ENCODE measurements at regions not wholly inside any gene's neighbourhood (a gene's known extent, or its start where the extent isn't known, plus 50 kb on each side); places are given as distances from the start of the nearest gene placed in this dataset.

- Mint-ChIP-seq H3K27ac (no peak overlapping the region), H3K4me3 (no peak overlapping the region), H3K36me3 (no peaks in the 10 kb centered on the region), H3K4me1 (no peaks in the 10 kb centered on the region), H3K27me3 (no peaks in the 10 kb centered on the region), H3K9me3 (peaks cover 10 to 47% (median 21%) of the 10 kb centered on the region in 5 donors)
- no peaks in the 10 kb centered on the region for H3K4me1 ChIP-seq (ENCODE audit: insufficient read depth, low read length)
- H3K27me3 ChIP-seq (ENCODE audit: insufficient read depth, low read length, poor library complexity, severe bottlenecking), result no peaks in the 10 kb centered on the region
- POLR2A ChIA-PET, result no interaction called here
- no peak overlapping the region for H3K27ac ChIP-seq (ENCODE audit: low read depth, low read length)
- H3K9me3 ChIP-seq (ENCODE audit: low read length), result no peaks in the 10 kb centered on the region
- H3K36me3 ChIP-seq (ENCODE audit: insufficient read depth, low read length), result no peaks in the 10 kb centered on the region
- no peak for DNase-seq
- no peak overlapping the region for H3K4me3 ChIP-seq (ENCODE audit: low read length)
- CTCF ChIA-PET, result no interaction called here
These were observed 1241.2 kb upstream of the CDH2 start for GRCh38 chr18:29418136-29418535.

- POLR2A ChIA-PET, result no interaction called here
- CTCF ChIA-PET, result no interaction called here
- Mint-ChIP-seq H3K9me3 (peaks cover 0 to 28% (median 0%) of the 10 kb centered on the region in 5 donors), H3K36me3 (no peaks in the 10 kb centered on the region), H3K4me1 (no peaks in the 10 kb centered on the region), H3K4me3 (no peak overlapping the region), H3K27me3 (no peaks in the 10 kb centered on the region), H3K27ac (no peak overlapping the region)
- Histone ChIP-seq H3K4me1 (ENCODE audit: insufficient read depth, low read length) (no peaks in the 10 kb centered on the region), H3K36me3 (ENCODE audit: insufficient read depth, low read length) (no peaks in the 10 kb centered on the region), H3K9me3 (ENCODE audit: low read length) (no peaks in the 10 kb centered on the region), H3K27ac (ENCODE audit: low read depth, low read length) (no peak overlapping the region), H3K27me3 (ENCODE audit: insufficient read depth, low read length, poor library complexity, severe bottlenecking) (no peaks in the 10 kb centered on the region), H3K4me3 (ENCODE audit: low read length) (no peak overlapping the region)
- no peak for DNase-seq
These were observed 1230.1 kb upstream of the CDH2 start for GRCh38 chr18:29406996-29407395.

- ChIA-PET POLR2A (no interaction called here), CTCF (no interaction called here)
- H3K27me3 Mint-ChIP-seq, result no peaks in the 10 kb centered on the region
These were observed 1220.6 kb upstream of the CDH2 start for GRCh38 chr18:29397536-29397935.

GRCh38 chr18:29383311-29384273 is 1206.7 kb upstream of the CDH2 start:
- H3K36me3 Mint-ChIP-seq, result no peaks in the 10 kb centered on the region
- no peaks in the 10 kb centered on the region for H3K4me1 ChIP-seq (ENCODE audit: insufficient read depth, low read length)
- H3K9me3 Mint-ChIP-seq, result peaks cover 3 to 17% (median 8%) of the 10 kb centered on the region in 5 donors
- no peak overlapping the region for H3K27ac Mint-ChIP-seq
- no peak overlapping the region for H3K27ac ChIP-seq (ENCODE audit: low read depth, low read length)
- no peaks in the 10 kb centered on the region for H3K27me3 Mint-ChIP-seq
- H3K27me3 ChIP-seq (ENCODE audit: insufficient read depth, low read length, poor library complexity, severe bottlenecking), result no peaks in the 10 kb centered on the region
- no peak for DNase-seq
- H3K4me3 Mint-ChIP-seq, result no peak overlapping the region
- CTCF ChIA-PET, result no interaction called here
- no peak overlapping the region for H3K4me3 ChIP-seq (ENCODE audit: low read length)
- no peaks in the 10 kb centered on the region for H3K4me1 Mint-ChIP-seq
- no peaks in the 10 kb centered on the region for H3K9me3 ChIP-seq (ENCODE audit: low read length)
- POLR2A ChIA-PET, result no interaction called here
- H3K36me3 ChIP-seq (ENCODE audit: insufficient read depth, low read length), result no peaks in the 10 kb centered on the region

More at GRCh38 chr18:29397536-29397935, 1220.6 kb upstream of the CDH2 start:
- Mint-ChIP-seq H3K4me3 (no peak overlapping the region), H3K4me1 (no peaks in the 10 kb centered on the region), H3K36me3 (no peaks in the 10 kb centered on the region), H3K9me3 (peaks cover 3 to 35% (median 8%) of the 10 kb centered on the region in 5 donors), H3K27ac (no peak overlapping the region)
- no peaks in the 10 kb centered on the region for H3K27me3 ChIP-seq (ENCODE audit: insufficient read depth, low read length, poor library complexity, severe bottlenecking)
- no peaks in the 10 kb centered on the region for H3K36me3 ChIP-seq (ENCODE audit: insufficient read depth, low read length)
- no peak overlapping the region for H3K4me3 ChIP-seq (ENCODE audit: low read length)
- DNase-seq, result no peak
- H3K9me3 ChIP-seq (ENCODE audit: low read length), result no peaks in the 10 kb centered on the region
- no peaks in the 10 kb centered on the region for H3K4me1 ChIP-seq (ENCODE audit: insufficient read depth, low read length)
- H3K27ac ChIP-seq (ENCODE audit: low read depth, low read length), result no peak overlapping the region

- no peak overlapping the region for H3K4me3 Mint-ChIP-seq
- CTCF ChIA-PET, result no interaction called here
- DNase-seq, result no peak
These were observed 1201.8 kb upstream of the CDH2 start for GRCh38 chr18:29378651-29379136.

GRCh38 chr18:29377346-29377745 is 1200.4 kb upstream of the CDH2 start:
- Histone ChIP-seq H3K36me3 (ENCODE audit: insufficient read depth, low read length) (no peaks in the 10 kb centered on the region), H3K27me3 (ENCODE audit: insufficient read depth, low read length, poor library complexity, severe bottlenecking) (no peaks in the 10 kb centered on the region), H3K4me3 (ENCODE audit: low read length) (no peak overlapping the region), H3K9me3 (ENCODE audit: low read length) (no peaks in the 10 kb centered on the region), H3K4me1 (ENCODE audit: insufficient read depth, low read length) (no peaks in the 10 kb centered on the region), H3K27ac (ENCODE audit: low read depth, low read length) (no peak overlapping the region)
- no peak overlapping the region for H3K4me3 Mint-ChIP-seq
- no peaks in the 10 kb centered on the region for H3K27me3 Mint-ChIP-seq
- H3K36me3 Mint-ChIP-seq, result no peaks in the 10 kb centered on the region
- CTCF ChIA-PET, result no interaction called here
- no peak overlapping the region for H3K27ac Mint-ChIP-seq
- no peaks in the 10 kb centered on the region for H3K4me1 Mint-ChIP-seq
- POLR2A ChIA-PET, result no interaction called here
- DNase-seq, result no peak
- H3K9me3 Mint-ChIP-seq, result peaks cover 3 to 19% (median 9%) of the 10 kb centered on the region in 5 donors

More at GRCh38 chr18:29378651-29379136, 1201.8 kb upstream of the CDH2 start:
- H3K4me1 ChIP-seq (ENCODE audit: insufficient read depth, low read length), result no peaks in the 10 kb centered on the region
- H3K9me3 Mint-ChIP-seq, result peaks cover 0 to 14% (median 10%) of the 10 kb centered on the region in 5 donors
- H3K4me3 ChIP-seq (ENCODE audit: low read length), result no peak overlapping the region
- H3K27ac ChIP-seq (ENCODE audit: low read depth, low read length), result no peak overlapping the region
- POLR2A ChIA-PET, result no interaction called here
- no peaks in the 10 kb centered on the region for H3K4me1 Mint-ChIP-seq
- no peaks in the 10 kb centered on the region for H3K27me3 Mint-ChIP-seq
- H3K36me3 ChIP-seq (ENCODE audit: insufficient read depth, low read length), result no peaks in the 10 kb centered on the region
- H3K36me3 Mint-ChIP-seq, result no peaks in the 10 kb centered on the region
- no peaks in the 10 kb centered on the region for H3K9me3 ChIP-seq (ENCODE audit: low read length)
- H3K27ac Mint-ChIP-seq, result no peak overlapping the region
- no peaks in the 10 kb centered on the region for H3K27me3 ChIP-seq (ENCODE audit: insufficient read depth, low read length, poor library complexity, severe bottlenecking)

- no peaks in the 10 kb centered on the region for H3K4me1 ChIP-seq (ENCODE audit: insufficient read depth, low read length)
- H3K27me3 ChIP-seq (ENCODE audit: insufficient read depth, low read length, poor library complexity, severe bottlenecking), result no peaks in the 10 kb centered on the region
- no peaks in the 10 kb centered on the region for H3K4me1 Mint-ChIP-seq
- peaks cover 0 to 1% of the 10 kb centered on the region in 2 donors for H3K27me3 Mint-ChIP-seq
- POLR2A ChIA-PET, result no interaction called here
- no peaks in the 10 kb centered on the region for H3K9me3 ChIP-seq (ENCODE audit: low read length)
- H3K4me3 Mint-ChIP-seq, result no peak overlapping the region
- H3K36me3 ChIP-seq (ENCODE audit: insufficient read depth, low read length), result no peaks in the 10 kb centered on the region
- H3K27ac Mint-ChIP-seq, result no peak overlapping the region
- no peaks in the 10 kb centered on the region for H3K36me3 Mint-ChIP-seq
- CTCF ChIA-PET, result no interaction called here
- peaks cover 3 to 22% (median 6%) of the 10 kb centered on the region in 5 donors for H3K9me3 Mint-ChIP-seq
- no peak overlapping the region for H3K27ac ChIP-seq (ENCODE audit: low read depth, low read length)
- no peak for DNase-seq
- no peak overlapping the region for H3K4me3 ChIP-seq (ENCODE audit: low read length)
These were observed 1196.1 kb upstream of the CDH2 start for GRCh38 chr18:29373000-29373399.

- H3K36me3 Mint-ChIP-seq, result no peaks in the 10 kb centered on the region
- H3K4me3 Mint-ChIP-seq, result no peak overlapping the region
- CTCF ChIA-PET, result no interaction called here
- no peaks in the 10 kb centered on the region for H3K36me3 ChIP-seq (ENCODE audit: insufficient read depth, low read length)
- no peak overlapping the region for H3K4me3 ChIP-seq (ENCODE audit: low read length)
- DNase-seq, result no peak
- no peaks in the 10 kb centered on the region for H3K9me3 ChIP-seq (ENCODE audit: low read length)
- no peak overlapping the region for H3K27ac ChIP-seq (ENCODE audit: low read depth, low read length)
- no peaks in the 10 kb centered on the region for H3K4me1 Mint-ChIP-seq
- H3K27ac Mint-ChIP-seq, result no peak overlapping the region
- POLR2A ChIA-PET, result no interaction called here
- peaks cover 3 to 43% (median 11%) of the 10 kb centered on the region in 5 donors for H3K9me3 Mint-ChIP-seq
- no peaks in the 10 kb centered on the region for H3K27me3 Mint-ChIP-seq
- H3K4me1 ChIP-seq (ENCODE audit: insufficient read depth, low read length), result no peaks in the 10 kb centered on the region
- no peaks in the 10 kb centered on the region for H3K27me3 ChIP-seq (ENCODE audit: insufficient read depth, low read length, poor library complexity, severe bottlenecking)
These were observed 1184.9 kb upstream of the CDH2 start for GRCh38 chr18:29361843-29362242.

Measured in CD8-positive, alpha-beta memory T cell (primary cell).